ENCODE measurements at regions not wholly inside any gene's neighbourhood (a gene's known extent, or its start where the extent isn't known, plus 50 kb on each side); places are given as distances from the start of the nearest gene placed in this dataset.

- no peaks in the 10 kb centered on the region for H3K9me3 ChIP-seq (ENCODE audit: low read length)
- POLR2A ChIA-PET (ENCODE audit: unreplicated experiment), result no interaction called here
- intact Hi-C loops (cut with micrococcal nuclease), result no loop called here
- H3K79me2 ChIP-seq (ENCODE audit: low read length), result no peaks in the 10 kb centered on the region
- H3K9ac ChIP-seq (ENCODE audit: low read length), result no peak overlapping the region
- TF ChIP-seq CTCF (conservative IDR thresholded peaks at IDR 0.05; ENCODE audit: low read depth, low read length) (no peak), EZH2phosphoT487 (IDR thresholded peaks at IDR 0.05; ENCODE audit: borderline replicate concordance, low read length) (no peak), EZH2 (IDR thresholded peaks at IDR 0.05; ENCODE audit: low read length, unreplicated experiment) (no peak)
- DNase-seq (no peak), ATAC-seq (no peak)
- H3F3A ChIP-seq (ENCODE audit: low read length, unreplicated experiment), result no peaks in the 10 kb centered on the region
- H3K27me3 ChIP-seq (ENCODE audit: low read length), result no peaks in the 10 kb centered on the region
- H3K4me1 ChIP-seq (ENCODE audit: insufficient read depth, low read length), result no peaks in the 10 kb centered on the region
- no peak overlapping the region for H3K27ac ChIP-seq (ENCODE audit: low read length)
- CTCF ChIA-PET, result no interaction called here
- no peak overlapping the region for H3K4me2 ChIP-seq (ENCODE audit: low read length)
- no peaks in the 10 kb centered on the region for H3K9me2 ChIP-seq (replicated peaks; ENCODE audit: low read length)
- H2AFZ ChIP-seq (ENCODE audit: low read length), result no peak overlapping the region
- BruUV-seq (replicated peaks), result no TSS peak
- H4K20me1 ChIP-seq (ENCODE audit: low read length), result no peaks in the 10 kb centered on the region
- H3K4me3 ChIP-seq (ENCODE audit: low read length), result no peak overlapping the region
- no peaks in the 10 kb centered on the region for H3K36me3 ChIP-seq (ENCODE audit: low read depth, low read length)
Measured at GRCh38 chr9:104300124-104300523, 203.9 kb upstream of the OR13F1 start.

DNA sequence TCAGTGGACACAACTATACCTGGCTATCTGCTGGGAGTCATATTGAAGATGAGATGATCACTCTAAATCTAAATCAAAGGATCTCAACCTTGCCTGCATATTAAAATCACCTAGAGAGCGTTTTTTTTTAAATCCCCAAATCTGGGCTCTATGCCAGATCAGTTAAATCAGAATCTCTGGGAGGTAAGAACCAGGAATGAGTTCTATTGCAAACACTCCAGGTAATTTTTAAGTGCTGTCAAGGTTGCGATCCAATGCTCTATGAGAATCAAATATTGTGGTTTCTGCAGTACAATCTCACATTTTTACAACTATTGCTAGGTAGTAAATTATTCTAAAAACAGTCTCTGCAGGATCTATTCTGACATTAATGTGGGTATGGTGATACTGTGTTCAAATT, 202.3 kb upstream of the OR13F1 start:
- H3K9me2 ChIP-seq (replicated peaks; ENCODE audit: low read length), result no peaks in the 10 kb centered on the region
- H3K9ac ChIP-seq (ENCODE audit: low read length), result no peak overlapping the region
- DNase-seq (peak; percentile 7), ATAC-seq (no peak)
- H3K4me1 ChIP-seq (ENCODE audit: insufficient read depth, low read length), result no peaks in the 10 kb centered on the region
- H3K27me3 ChIP-seq (ENCODE audit: low read length), result no peaks in the 10 kb centered on the region
- no peaks in the 10 kb centered on the region for H4K20me1 ChIP-seq (ENCODE audit: low read length)
- no peak overlapping the region for H3K27ac ChIP-seq (ENCODE audit: low read length)
- ChIA-PET CTCF (no interaction called here), POLR2A (ENCODE audit: unreplicated experiment) (no interaction called here)
- H3K4me2 ChIP-seq (ENCODE audit: low read length), result no peak overlapping the region
- no peaks in the 10 kb centered on the region for H3K36me3 ChIP-seq (ENCODE audit: low read depth, low read length)
- H3K79me2 ChIP-seq (ENCODE audit: low read length), result no peaks in the 10 kb centered on the region
- no peak overlapping the region for H2AFZ ChIP-seq (ENCODE audit: low read length)
- no peak overlapping the region for H3K4me3 ChIP-seq (ENCODE audit: low read length)
- intact Hi-C loops (cut with micrococcal nuclease), result no loop called here
- no TSS peak for BruUV-seq (replicated peaks)
- no peaks in the 10 kb centered on the region for H3K9me3 ChIP-seq (ENCODE audit: low read length)
- H3F3A ChIP-seq (ENCODE audit: low read length, unreplicated experiment), result no peaks in the 10 kb centered on the region
- no peak for TF ChIP-seq EZH2phosphoT487 (IDR thresholded peaks at IDR 0.05; ENCODE audit: borderline replicate concordance, low read length)
- no peak for TF ChIP-seq CTCF (conservative IDR thresholded peaks at IDR 0.05; ENCODE audit: low read depth, low read length)
- no peak for TF ChIP-seq EZH2 (IDR thresholded peaks at IDR 0.05; ENCODE audit: low read length, unreplicated experiment)

- DNase-seq, result no peak
- Histone ChIP-seq H4K20me1 (ENCODE audit: low read length) (no peaks in the 10 kb centered on the region), H3K4me3 (ENCODE audit: low read length) (no peak overlapping the region), H3F3A (ENCODE audit: low read length, unreplicated experiment) (no peaks in the 10 kb centered on the region), H3K9me2 (replicated peaks; ENCODE audit: low read length) (no peaks in the 10 kb centered on the region), H3K27me3 (ENCODE audit: low read length) (no peaks in the 10 kb centered on the region), H3K4me2 (ENCODE audit: low read length) (no peak overlapping the region), H3K4me1 (ENCODE audit: insufficient read depth, low read length) (no peaks in the 10 kb centered on the region), H3K36me3 (ENCODE audit: low read depth, low read length) (no peaks in the 10 kb centered on the region), H3K79me2 (ENCODE audit: low read length) (no peaks in the 10 kb centered on the region), H3K27ac (ENCODE audit: low read length) (no peak overlapping the region), H3K9ac (ENCODE audit: low read length) (no peak overlapping the region), H3K9me3 (ENCODE audit: low read length) (no peaks in the 10 kb centered on the region), H2AFZ (ENCODE audit: low read length) (no peak overlapping the region)
- no peak for ATAC-seq
- TF ChIP-seq EZH2 (IDR thresholded peaks at IDR 0.05; ENCODE audit: low read length, unreplicated experiment) (no peak), CTCF (conservative IDR thresholded peaks at IDR 0.05; ENCODE audit: low read depth, low read length) (no peak), EZH2phosphoT487 (IDR thresholded peaks at IDR 0.05; ENCODE audit: borderline replicate concordance, low read length) (no peak)
- ChIA-PET CTCF (no interaction called here), POLR2A (ENCODE audit: unreplicated experiment) (no interaction called here)
- BruUV-seq (replicated peaks), result no TSS peak
- intact Hi-C loops (cut with micrococcal nuclease), result no loop called here
Measured at GRCh38 chr9:104302775-104303174, 201.3 kb upstream of the OR13F1 start.

Data from PC-3 (cell line).